OCI-LY7 (cell line): ENCODE measurements at regions not wholly inside any gene's neighbourhood (a gene's known extent, or its start where the extent isn't known, plus 50 kb on each side); places are given as distances from the start of the nearest gene placed in this dataset.

Experiments used
- BruUV-seq: library from RNA; stranded (reverse); fragments of 400-500 nt; replicated peaks from 2 replicates; lab custom pipeline; 2021; lab: Mats Ljungman, UMichigan
- CTCF ChIA-PET: fragments of 300-600 bp; sonication (Branson Sonifier 250); formaldehyde crosslinking; loops from one replicate; lab custom pipeline; 2022; ENCODE audit warnings: antibody characterized with exemption; ENCODE audit not compliant: unreplicated experiment; lab: Charles Lee
- POLR2A ChIA-PET: fragments of 300-600 bp; sonication (Branson Sonifier 250); formaldehyde crosslinking; loops from one replicate; lab custom pipeline; 2022; ENCODE audit warnings: antibody characterized with exemption; lab: Charles Lee
- DNase-seq: peaks from one replicate; pipeline ENCODE4 v3.0.0-alpha.2; 2015; ENCODE audit warnings: low spot score
- H2AFZ ChIP-seq: fragments of 200-600 bp; sonication (generic), shearing (Covaris generic); 2 replicates; pipeline ENCODE4 v1.6.1; 2014; ENCODE audit warnings: mild to moderate bottlenecking, antibody characterized with exemption, low read length, moderate library complexity
- H3K27ac ChIP-seq: fragments of 200-600 bp; sonication (generic); 2 replicates; pipeline ENCODE4 v1.5.1; 2014; ENCODE audit warnings: mixed run types, low read depth, mild to moderate bottlenecking, moderate library complexity, low read length, inconsistent platforms; ENCODE audit not compliant: poor library complexity, severe bottlenecking
- H3K36me3 ChIP-seq: fragments of 200-600 bp; sonication (generic); 2 replicates; pipeline ENCODE4 v1.6.1; 2014; ENCODE audit warnings: mild to moderate bottlenecking, antibody characterized with exemption, low read length, moderate library complexity, mixed read lengths; ENCODE audit not compliant: insufficient read depth
- H3K4me1 ChIP-seq: fragments of 200-600 bp; sonication (generic); 2 replicates; pipeline ENCODE4 v1.5.1; 2014; ENCODE audit warnings: mild to moderate bottlenecking, low read length; ENCODE audit not compliant: insufficient read depth, poor library complexity, severe bottlenecking
- H3K4me2 ChIP-seq: fragments of 200-600 bp; sonication (generic); 2 replicates; pipeline ENCODE4 v1.6.1; 2014; ENCODE audit warnings: mild to moderate bottlenecking, low read length
- H3K4me3 ChIP-seq: fragments of 200-600 bp; sonication (generic); 2 replicates; pipeline ENCODE4 v1.5.1; 2014; ENCODE audit warnings: mild to moderate bottlenecking, low read depth, low read length; ENCODE audit not compliant: poor library complexity, severe bottlenecking
- H3K79me2 ChIP-seq: fragments of 200-600 bp; sonication (generic); 2 replicates; pipeline ENCODE4 v1.6.1; 2016; ENCODE audit warnings: low read depth, mild to moderate bottlenecking, low read length, moderate library complexity, mixed read lengths; ENCODE audit not compliant: insufficient read depth
- H3K9me2 ChIP-seq: fragments of 200-600 bp; sonication (generic); 2 replicates; pipeline ENCODE4 v1.6.1; 2016; ENCODE audit warnings: mild to moderate bottlenecking, low read length, mixed read lengths; ENCODE audit not compliant: insufficient read depth
- H3K9me3 ChIP-seq: fragments of 200-600 bp; sonication (generic); 2 replicates; pipeline ENCODE4 v1.6.1; 2014; ENCODE audit warnings: mild to moderate bottlenecking, mixed run types, low read length, mixed read lengths
- H4K20me1 ChIP-seq: fragments of 200-600 bp; sonication (generic); 2 replicates; pipeline ENCODE4 v1.6.1; 2014; ENCODE audit warnings: mild to moderate bottlenecking, antibody characterized with exemption, low read length, moderate library complexity, mixed read lengths; ENCODE audit not compliant: insufficient read depth
- CTCF ChIP-seq: fragments of 200-600 bp; sonication (generic); conservative IDR thresholded peaks from 2 replicates; pipeline ENCODE4 v1.5.1; 2014; ENCODE audit warnings: mild to moderate bottlenecking, antibody characterized with exemption, low read length, moderate library complexity, mixed read lengths
- EZH2phosphoT487 ChIP-seq: fragments of 200-600 bp; sonication (generic); IDR thresholded peaks from 2 replicates; pipeline ENCODE4 v1.6.1; 2018; ENCODE audit warnings: low read depth, borderline replicate concordance, mild to moderate bottlenecking, mixed run types, antibody characterized with exemption, low read length, moderate library complexity, mixed read lengths
- intact Hi-C: fragments of 100-400 bp; cut with micrococcal nuclease; formaldehyde crosslinking; loops from one replicate; pipeline ENCODE4 v1.10.0; 2022; ENCODE audit not compliant: unreplicated experiment

- POLR2A ChIA-PET: no interaction called here
- Histone ChIP-seq H3K36me3 (no peaks in the 10 kb centered on the region), H3K9me3 (no peaks in the 10 kb centered on the region), H3K4me3 (no peak overlapping the region), H3K79me2 (no peaks in the 10 kb centered on the region), H3K27ac (no peak overlapping the region), H3K4me2 (no peak overlapping the region), H3K4me1 (no peaks in the 10 kb centered on the region), H2AFZ (no peak overlapping the region), H4K20me1 (no peaks in the 10 kb centered on the region), H3K9me2 (no peaks in the 10 kb centered on the region)
- no TSS peak for BruUV-seq
- TF ChIP-seq CTCF: no peak
- TF ChIP-seq EZH2phosphoT487: no peak
- CTCF ChIA-PET: no interaction called here
- no peak for DNase-seq
- intact Hi-C loops: no loop called here
Observed at GRCh38 chr13:59340151-59340550, 823.6 kb downstream of the DIAPH3 start.

- H3K36me3 ChIP-seq: no peaks in the 10 kb centered on the region
- ChIA-PET POLR2A (no interaction called here), CTCF (no interaction called here)
- H2AFZ ChIP-seq: no peak overlapping the region
- H3K4me2 ChIP-seq: no peak overlapping the region
- no peak overlapping the region for H3K4me3 ChIP-seq
- intact Hi-C loops: no loop called here
- no peak overlapping the region for H3K27ac ChIP-seq
- no peaks in the 10 kb centered on the region for H3K9me3 ChIP-seq
- no peak for TF ChIP-seq EZH2phosphoT487
- TF ChIP-seq CTCF: no peak
- no peaks in the 10 kb centered on the region for H3K79me2 ChIP-seq
- H4K20me1 ChIP-seq: no peaks in the 10 kb centered on the region
- BruUV-seq: no TSS peak
- H3K4me1 ChIP-seq: no peaks in the 10 kb centered on the region
- DNase-seq: no peak
- H3K9me2 ChIP-seq: no peaks in the 10 kb centered on the region
Observed at GRCh38 chr13:59340581-59340980, 823.1 kb downstream of the DIAPH3 start.

GRCh38 chr13:59342400-59342799, 821.3 kb downstream of the DIAPH3 start:
- BruUV-seq: no TSS peak
- Histone ChIP-seq H3K4me1 (no peaks in the 10 kb centered on the region), H3K4me2 (no peak overlapping the region), H3K79me2 (no peaks in the 10 kb centered on the region), H4K20me1 (no peaks in the 10 kb centered on the region), H3K4me3 (no peak overlapping the region), H3K9me2 (no peaks in the 10 kb centered on the region), H2AFZ (no peak overlapping the region), H3K36me3 (no peaks in the 10 kb centered on the region), H3K27ac (no peak overlapping the region), H3K9me3 (no peaks in the 10 kb centered on the region)
- CTCF ChIA-PET: no interaction called here
- POLR2A ChIA-PET: no interaction called here
- intact Hi-C loops: no loop called here
- TF ChIP-seq CTCF (no peak), EZH2phosphoT487 (no peak)
- DNase-seq: no peak
